T-cell (primary cell): ENCODE measurements at regions not wholly inside any gene's neighbourhood (a gene's known extent, or its start where the extent isn't known, plus 50 kb on each side); places are given as distances from the start of the nearest gene placed in this dataset.
"Not testable (repeated sequence)": the region's sequence is repeated elsewhere in the genome, so short reads cannot be mapped to it uniquely, and the experiment has no call there.

Experiments
- ATAC-seq, 4 experiments: fragments of 200-7000 bp in 3 of 4; fragments of 150-1000 bp in 1 of 4; cut with Tn5 transposase; replicated peaks in 1 of 4; 1 replicate in 3 of 4; 2 replicates in 1 of 4; pipeline ENCODE4 v1.10.0; 2021; ENCODE audit warnings: moderate library complexity in 3 of 4, mild to moderate bottlenecking in 2 of 4, moderate number of reproducible peaks in 1 of 4
- CTCF ChIA-PET, 2 donors: fragments of 300-600 bp; sonication (Branson Sonifier 250); formaldehyde crosslinking; loops; one replicate each; lab custom pipeline; 2022; ENCODE audit warnings: antibody characterized with exemption in 2 of 2; lab: Charles Lee
- POLR2A ChIA-PET, 2 donors: fragments of 300-600 bp; sonication (Branson Sonifier 250); formaldehyde crosslinking; loops; one replicate each; lab custom pipeline; 2022; ENCODE audit warnings: antibody characterized with exemption in 2 of 2; lab: Charles Lee
- DNase-seq, 35 experiments: peaks; one replicate each; pipeline versions ENCODE4 v3.0.0 to v3.0.0-alpha.2; 2013 to 2023
- H3K27ac ChIP-seq: one replicate; pipeline ENCODE4 v1.5.1; 2013; ENCODE audit warnings: low read length
- H3K27me3 ChIP-seq, 2 experiments: replicated peaks in 1 of 2; 1 replicate in 1 of 2; 2 replicates in 1 of 2; pipeline versions ENCODE4 v1.6.1 to v1.7.0; 2013; ENCODE audit warnings: low read length in 1 of 2, mixed read lengths in 1 of 2; ENCODE audit not compliant: control insufficient read depth in 2 of 2, insufficient read depth in 2 of 2; ENCODE audit errors: extremely low read depth in 1 of 2
- H3K36me3 ChIP-seq, 2 donors: 1 replicate in 1 of 2; 2 replicates in 1 of 2; pipeline versions ENCODE4 v1.6.1 to v1.7.0; 2013; ENCODE audit warnings: low read length in 1 of 2; ENCODE audit not compliant: control insufficient read depth in 2 of 2, insufficient read depth in 1 of 2; ENCODE audit errors: extremely low read depth in 1 of 2
- H3K4me1 ChIP-seq, 2 experiments: 1 replicate in 1 of 2; 2 replicates in 1 of 2; pipeline versions ENCODE4 v1.6.1 to v1.7.0; 2013; ENCODE audit warnings: low read length in 2 of 2, mixed read lengths in 1 of 2; ENCODE audit not compliant: insufficient read depth in 2 of 2, control insufficient read depth in 1 of 2; ENCODE audit errors: extremely low read depth in 1 of 2
- H3K4me3 ChIP-seq, 2 donors: 1 replicate in 1 of 2; 2 replicates in 1 of 2; pipeline versions ENCODE4 v1.5.1 to v1.7.0; 2013; ENCODE audit warnings: mild to moderate bottlenecking in 2 of 2, low read length in 1 of 2, moderate library complexity in 1 of 2; ENCODE audit not compliant: control insufficient read depth in 1 of 2; ENCODE audit errors: extremely low read depth in 1 of 2
- H3K9me3 ChIP-seq: 2 replicates; pipeline ENCODE4 v1.7.0; 2013
- H3K27ac Mint-ChIP-seq, 2 donors: one replicate each; pipeline ENCODE4 v1.8.0; 2020 to 2021; ENCODE audit warnings: mild to moderate bottlenecking in 2 of 2, mixed read lengths in 2 of 2
- H3K27me3 Mint-ChIP-seq, 2 donors: one replicate each; pipeline ENCODE4 v1.8.0; 2021 to 2022; ENCODE audit warnings: mixed read lengths in 2 of 2
- H3K36me3 Mint-ChIP-seq: one replicate; pipeline ENCODE4 v1.8.0; 2021; ENCODE audit warnings: mixed read lengths
- H3K4me1 Mint-ChIP-seq, 3 donors: one replicate each; pipeline ENCODE4 v1.8.0; 2020 to 2022; ENCODE audit warnings: mixed read lengths in 3 of 3, mild to moderate bottlenecking in 1 of 3
- H3K4me3 Mint-ChIP-seq, 3 donors: one replicate each; pipeline ENCODE4 v1.8.0; 2020 to 2022; ENCODE audit warnings: mild to moderate bottlenecking in 3 of 3, mixed read lengths in 3 of 3, moderate library complexity in 3 of 3
- H3K9me3 Mint-ChIP-seq, 3 donors: one replicate each; pipeline ENCODE4 v1.8.0; 2020 to 2022; ENCODE audit warnings: mixed read lengths in 3 of 3
- WGBS: methylation state at CpG from one replicate; pipeline ENCODE4 v1.1.5; 2013; ENCODE audit warnings: missing lambda C conversion rate; ENCODE audit not compliant: insufficient coverage; 5-methylcytosine and 5-hydroxymethylcytosine counted together

GRCh38 chr3:5608971-5609370 lies 421.5 kb downstream of the EDEM1 start:
- H3K36me3 ChIP-seq, H3K36me3 Mint-ChIP-seq, DNase-seq, POLR2A ChIA-PET, H3K4me1 Mint-ChIP-seq, H3K4me3 Mint-ChIP-seq, H3K4me3 ChIP-seq, H3K27me3 Mint-ChIP-seq, ATAC-seq, H3K4me1 ChIP-seq, H3K27ac Mint-ChIP-seq, H3K27me3 ChIP-seq, H3K27ac ChIP-seq, H3K9me3 ChIP-seq, CTCF ChIA-PET: not testable (repeated sequence)
- WGBS: no CpG with 5 or more reads among the region's 4 CpGs
- H3K9me3 Mint-ChIP-seq: peaks cover 0 to 16% (median 5%) of the 10 kb centered on the region in 3 donors

- DNase-seq (no peak), ATAC-seq (no peak)
- Mint-ChIP-seq H3K27me3 (no peaks in the 10 kb centered on the region), H3K9me3 (peaks cover 0 to 16% (median 0%) of the 10 kb centered on the region in 3 donors), H3K4me3 (no peak overlapping the region), H3K27ac (no peak overlapping the region), H3K4me1 (no peaks in the 10 kb centered on the region), H3K36me3 (no peaks in the 10 kb centered on the region)
- Histone ChIP-seq H3K36me3 (no peaks in the 10 kb centered on the region), H3K27ac (no peak overlapping the region), H3K27me3 (no peaks in the 10 kb centered on the region), H3K4me3 (no peak overlapping the region), H3K9me3 (no peaks in the 10 kb centered on the region), H3K4me1 (no peaks in the 10 kb centered on the region)
- ChIA-PET POLR2A (no interaction called here), CTCF (no interaction called here)
- WGBS: no CpG with 5 or more reads among the region's 3 CpGs
Measured at GRCh38 chr3:5613599-5613998, 426.1 kb downstream of the EDEM1 start.

DNA sequence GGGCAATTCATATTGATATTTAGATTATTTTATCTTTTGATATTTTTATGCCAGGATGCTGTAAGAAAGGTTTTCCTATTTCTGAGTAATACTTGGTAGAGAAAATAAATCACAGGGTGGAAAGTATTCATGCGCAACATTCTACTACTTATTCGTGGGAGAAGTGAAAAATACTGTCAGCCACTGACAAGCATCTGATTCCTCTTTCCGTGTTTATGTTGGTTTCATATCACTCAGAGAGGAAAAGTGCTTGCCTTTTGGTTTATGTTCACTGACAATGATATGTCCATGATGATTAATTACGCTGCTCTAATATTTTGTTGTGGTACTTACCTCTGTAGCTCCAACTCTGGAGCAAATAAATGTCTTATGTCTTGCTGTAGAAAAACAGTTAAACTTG lies 429.4 kb downstream of the EDEM1 start:
- Mint-ChIP-seq H3K27me3 (no peaks in the 10 kb centered on the region), H3K4me3 (no peak overlapping the region), H3K4me1 (no peaks in the 10 kb centered on the region), H3K27ac (no peak overlapping the region), H3K9me3 (peaks cover 6 to 9% (median 7%) of the 10 kb centered on the region in 3 donors), H3K36me3 (no peaks in the 10 kb centered on the region)
- POLR2A ChIA-PET: no interaction called here
- Histone ChIP-seq H3K27ac (no peak overlapping the region), H3K4me3 (no peak overlapping the region), H3K27me3 (no peaks in the 10 kb centered on the region), H3K4me1 (no peaks in the 10 kb centered on the region), H3K9me3 (no peaks in the 10 kb centered on the region), H3K36me3 (no peaks in the 10 kb centered on the region)
- CTCF ChIA-PET: no interaction called here
- 83% methylated on average over 1 of the region's 4 CpGs for WGBS
- ATAC-seq (no peak), DNase-seq (no peak)

DNA sequence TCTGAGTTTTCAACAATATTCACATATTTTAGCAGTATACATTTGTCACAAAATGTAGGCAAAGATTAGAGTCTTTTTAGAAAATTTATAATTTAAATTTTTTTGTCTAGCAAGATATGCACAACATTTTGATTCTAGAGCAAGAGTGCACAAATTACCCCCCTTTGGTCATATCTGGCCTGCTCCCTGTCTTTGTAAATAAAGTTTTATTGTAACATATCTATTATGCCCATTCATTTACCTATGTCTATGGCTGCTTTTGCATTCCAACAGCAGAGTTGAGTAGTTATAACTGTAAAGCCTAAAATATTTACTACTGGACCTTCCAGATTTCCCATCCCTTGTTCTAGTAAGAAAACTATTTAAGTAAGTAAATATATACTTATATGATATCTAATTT lies 430.7 kb downstream of the EDEM1 start:
- H3K4me3 ChIP-seq: no peak overlapping the region
- H3K9me3 ChIP-seq: no peaks in the 10 kb centered on the region
- H3K36me3 Mint-ChIP-seq: no peaks in the 10 kb centered on the region
- H3K4me1 Mint-ChIP-seq: no peaks in the 10 kb centered on the region
- no peaks in the 10 kb centered on the region for H3K4me1 ChIP-seq
- CTCF ChIA-PET: no interaction called here
- no peaks in the 10 kb centered on the region for H3K27me3 Mint-ChIP-seq
- H3K36me3 ChIP-seq: no peaks in the 10 kb centered on the region
- peaks cover 9 to 13% (median 9%) of the 10 kb centered on the region in 3 donors for H3K9me3 Mint-ChIP-seq
- DNase-seq: no peak
- H3K27ac Mint-ChIP-seq: no peak overlapping the region
- no peaks in the 10 kb centered on the region for H3K27me3 ChIP-seq
- ATAC-seq: no peak
- no peak overlapping the region for H3K4me3 Mint-ChIP-seq
- POLR2A ChIA-PET: no interaction called here
- no peak overlapping the region for H3K27ac ChIP-seq

GRCh38 chr3:5630406-5630805 lies 442.9 kb downstream of the EDEM1 start:
- peaks cover 0 to 4% (median 4%) of the 10 kb centered on the region in 3 donors for H3K9me3 Mint-ChIP-seq
- no peaks in the 10 kb centered on the region for H3K27me3 Mint-ChIP-seq
- no peak overlapping the region for H3K4me3 ChIP-seq
- ATAC-seq (no peak), DNase-seq (no peak)
- H3K9me3 ChIP-seq: no peaks in the 10 kb centered on the region
- H3K27ac Mint-ChIP-seq: no peak overlapping the region
- WGBS: 0% methylated on average over 1 of the region's 3 CpGs
- ChIA-PET CTCF (no interaction called here), POLR2A (no interaction called here)
- H3K4me1 ChIP-seq: no peaks in the 10 kb centered on the region
- H3K27me3 ChIP-seq: peaks cover 0 to 3% of the 10 kb centered on the region in 2 experiments
- H3K27ac ChIP-seq: no peak overlapping the region
- H3K4me1 Mint-ChIP-seq: no peaks in the 10 kb centered on the region
- no peak overlapping the region for H3K4me3 Mint-ChIP-seq
- H3K36me3 Mint-ChIP-seq: no peaks in the 10 kb centered on the region
- H3K36me3 ChIP-seq: no peaks in the 10 kb centered on the region

DNA sequence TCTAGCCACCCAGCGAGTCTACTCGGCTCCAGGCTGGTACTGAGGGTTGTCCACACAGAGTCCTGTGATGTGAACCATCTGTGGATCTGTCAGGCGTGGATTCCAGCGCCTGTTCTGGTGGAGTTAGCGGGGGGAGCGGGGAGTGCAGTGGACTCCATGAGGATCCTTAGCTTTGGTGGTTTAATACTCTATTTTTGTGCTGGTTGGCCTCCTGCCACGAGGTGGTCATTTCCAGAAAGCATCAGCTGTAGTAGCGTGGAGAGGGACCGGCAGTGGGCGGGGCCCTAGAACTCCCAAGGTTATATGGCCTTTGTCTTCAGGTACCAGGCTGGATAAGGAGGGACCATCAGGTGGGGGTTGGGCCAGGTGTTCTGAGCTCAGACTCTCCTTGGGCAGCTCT lies 446.5 kb downstream of the EDEM1 start:
- Mint-ChIP-seq H3K36me3 (no peaks in the 10 kb centered on the region), H3K9me3 (peaks cover 0 to 11% (median 10%) of the 10 kb centered on the region in 3 donors), H3K27ac (no peak overlapping the region), H3K4me3 (no peak overlapping the region), H3K27me3 (no peaks in the 10 kb centered on the region), H3K4me1 (no peaks in the 10 kb centered on the region)
- H3K4me1 ChIP-seq: no peaks in the 10 kb centered on the region
- H3K27me3 ChIP-seq: peaks cover 0 to 3% of the 10 kb centered on the region in 2 experiments
- CTCF ChIA-PET: interaction anchor here in 1 of 2 donors (0.6 kb wide), 1 partner anchor 120 kb away, joined by 3 read pairs; no protein-coding TSS in a partner anchor
- no peak overlapping the region for H3K4me3 ChIP-seq
- H3K36me3 ChIP-seq: no peaks in the 10 kb centered on the region
- DNase-seq: no peak
- WGBS: 85% methylated on average over 10 of the region's 10 CpGs
- H3K27ac ChIP-seq: no peak overlapping the region
- H3K9me3 ChIP-seq: no peaks in the 10 kb centered on the region
- ATAC-seq: no peak
- POLR2A ChIA-PET: no interaction called here

DNA sequence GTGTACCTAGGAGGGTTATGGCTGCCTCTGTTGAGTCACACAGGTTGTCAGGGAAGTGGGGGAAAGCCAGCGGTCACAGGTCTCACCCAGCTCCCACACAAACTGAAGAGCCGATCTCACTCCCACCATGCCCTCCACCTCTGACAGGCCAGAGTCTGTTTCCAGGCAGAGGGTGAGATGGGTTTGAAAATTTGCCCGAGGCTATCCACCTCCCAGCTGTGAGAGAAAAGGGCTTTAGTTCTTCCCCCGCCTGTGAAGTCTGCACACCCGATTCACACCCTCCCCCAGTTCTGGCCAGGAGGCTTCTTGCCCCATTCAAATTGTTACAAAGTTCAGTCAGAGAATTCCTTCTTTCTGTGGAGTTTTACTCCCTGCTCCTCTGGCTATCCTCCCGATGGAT lies 446.9 kb downstream of the EDEM1 start:
- Histone ChIP-seq H3K27ac (no peak overlapping the region), H3K36me3 (no peaks in the 10 kb centered on the region), H3K4me3 (no peak overlapping the region), H3K9me3 (no peaks in the 10 kb centered on the region), H3K4me1 (no peaks in the 10 kb centered on the region), H3K27me3 (peaks cover 0 to 3% of the 10 kb centered on the region in 2 experiments)
- no peaks in the 10 kb centered on the region for H3K36me3 Mint-ChIP-seq
- H3K4me1 Mint-ChIP-seq: no peaks in the 10 kb centered on the region
- ATAC-seq (no peak), DNase-seq (no peak)
- H3K9me3 Mint-ChIP-seq: peaks cover 0 to 11% (median 10%) of the 10 kb centered on the region in 3 donors
- H3K4me3 Mint-ChIP-seq: no peak overlapping the region
- H3K27me3 Mint-ChIP-seq: no peaks in the 10 kb centered on the region
- no peak overlapping the region for H3K27ac Mint-ChIP-seq
- WGBS: 86% methylated on average over 2 of the region's 6 CpGs
- ChIA-PET POLR2A (no interaction called here), CTCF (no interaction called here)
